ENCODE measurements at regions not wholly inside any gene's neighbourhood (a gene's known extent, or its start where the extent isn't known, plus 50 kb on each side); places are given as distances from the start of the nearest gene placed in this dataset.

DNA sequence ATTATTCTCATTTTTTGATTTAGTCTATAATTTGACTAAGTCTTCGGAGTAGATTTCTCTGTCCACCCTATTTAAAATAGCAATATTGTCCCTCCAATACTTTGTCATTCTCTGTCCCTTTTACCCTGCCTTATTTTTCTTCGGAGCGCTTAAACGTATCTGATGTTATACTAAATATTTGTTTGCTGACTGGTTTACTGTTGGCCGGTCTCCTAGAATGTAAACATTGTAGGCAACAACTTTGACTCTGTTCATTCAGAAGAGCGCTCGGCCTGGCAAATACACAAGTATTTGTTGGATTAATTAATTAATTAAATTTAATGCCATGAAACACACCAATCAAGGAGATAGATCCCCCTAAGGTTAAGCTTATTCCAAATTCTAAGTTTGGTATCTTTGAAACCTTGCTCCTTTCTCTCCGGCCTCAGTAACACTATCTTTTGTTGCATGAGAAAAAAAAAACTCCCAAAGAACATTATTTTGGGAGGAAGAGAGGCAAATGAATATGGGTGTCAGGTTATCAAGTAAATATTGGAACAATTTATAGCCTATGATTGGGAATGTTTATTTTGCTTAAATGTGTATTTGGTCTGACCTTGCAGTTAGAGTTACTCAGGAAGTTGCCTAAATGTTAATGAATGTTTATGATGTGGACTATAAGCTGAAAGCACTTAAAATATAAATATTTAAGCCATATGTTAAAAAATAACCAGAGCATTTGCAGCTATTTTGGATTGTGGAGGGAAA, 231.1 kb downstream of the SOX4 start:
- TF ChIP-seq GATA3 (IDR thresholded peaks at IDR 0.05; ENCODE audit: low read depth, low read length), result no peak
- no peak for TF ChIP-seq GATA2 (IDR thresholded peaks at IDR 0.05; ENCODE audit: low read depth, low read length)
